WTC11 (cell line): ENCODE measurements at regions not wholly inside any gene's neighbourhood (a gene's known extent, or its start where the extent isn't known, plus 50 kb on each side); places are given as distances from the start of the nearest gene placed in this dataset.

Experiments used
- ATF2 ChIP-seq: sonication (generic); formaldehyde crosslinking; IDR thresholded peaks from 2 replicates; pipeline ENCODE4 v1.8.1; 2022; ENCODE audit warnings: low read depth, missing genetic modification reagents, borderline replicate concordance
- CTCF ChIP-seq: fragments of 200-600 bp; IDR thresholded peaks from 2 replicates; pipeline ENCODE4 v1.8.0; 2022; ENCODE audit warnings: antibody characterized with exemption
- OVOL2 ChIP-seq: fragments of 250-450 bp; sonication (Bioruptor Pico); IDR thresholded peaks from 2 replicates; pipeline ENCODE4 v1.9.0; 2021; ENCODE audit warnings: mild to moderate bottlenecking, borderline replicate concordance
- PRDM15 ChIP-seq: sonication (generic); formaldehyde crosslinking; IDR thresholded peaks from 2 replicates; pipeline ENCODE4 v1.8.0; 2022; ENCODE audit warnings: missing genetic modification reagents
- ZNF423 ChIP-seq: fragments of 250-450 bp; sonication (Bioruptor Pico); IDR thresholded peaks from 2 replicates; pipeline ENCODE4 v2.1.2; 2022; ENCODE audit warnings: mild to moderate bottlenecking, moderate library complexity
- TF ChIP-seq, protein P1 (sequence below): sonication (generic); formaldehyde crosslinking; IDR thresholded peaks from 2 replicates; pipeline ENCODE4 v1.8.0; 2022; ENCODE audit warnings: mild to moderate bottlenecking, missing genetic modification reagents
- TF ChIP-seq, protein P2 (sequence below): sonication (generic); formaldehyde crosslinking; IDR thresholded peaks from 2 replicates; pipeline ENCODE4 v1.8.0; 2023; ENCODE audit warnings: mild to moderate bottlenecking, missing genetic modification reagents

DNA sequence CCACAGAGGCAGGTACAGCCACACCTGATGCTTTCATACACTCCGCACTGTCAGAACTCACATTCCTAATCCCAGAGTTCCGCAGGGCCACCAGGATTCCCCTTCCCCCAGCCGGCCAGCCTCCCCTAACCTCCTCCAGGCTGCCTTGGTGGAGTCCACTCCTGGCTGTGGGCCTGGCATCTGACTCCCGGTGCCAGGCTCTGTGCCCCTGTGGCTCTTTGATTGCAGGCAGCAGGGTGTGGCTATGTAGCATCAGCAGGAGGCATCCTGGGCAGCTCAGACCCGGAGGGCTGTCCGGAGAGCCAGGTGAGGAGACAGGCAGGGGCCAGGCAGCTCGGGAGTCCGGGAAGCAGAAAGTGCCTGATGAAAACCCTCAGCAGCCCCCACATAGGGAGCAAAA lies 1432.9 kb downstream of the BRD1 start:
- no peak for TF ChIP-seq ZNF423
- no peak for TF ChIP-seq CTCF
- no peak for TF ChIP-seq ATF2 (CRISPR knock-in tag)
- TF ChIP-seq, protein P1, sequence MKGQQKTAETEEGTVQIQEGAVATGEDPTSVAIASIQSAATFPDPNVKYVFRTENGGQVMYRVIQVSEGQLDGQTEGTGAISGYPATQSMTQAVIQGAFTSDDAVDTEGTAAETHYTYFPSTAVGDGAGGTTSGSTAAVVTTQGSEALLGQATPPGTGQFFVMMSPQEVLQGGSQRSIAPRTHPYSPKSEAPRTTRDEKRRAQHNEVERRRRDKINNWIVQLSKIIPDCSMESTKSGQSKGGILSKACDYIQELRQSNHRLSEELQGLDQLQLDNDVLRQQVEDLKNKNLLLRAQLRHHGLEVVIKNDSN (CRISPR knock-in tag) = no peak
- TF ChIP-seq, protein P2, sequence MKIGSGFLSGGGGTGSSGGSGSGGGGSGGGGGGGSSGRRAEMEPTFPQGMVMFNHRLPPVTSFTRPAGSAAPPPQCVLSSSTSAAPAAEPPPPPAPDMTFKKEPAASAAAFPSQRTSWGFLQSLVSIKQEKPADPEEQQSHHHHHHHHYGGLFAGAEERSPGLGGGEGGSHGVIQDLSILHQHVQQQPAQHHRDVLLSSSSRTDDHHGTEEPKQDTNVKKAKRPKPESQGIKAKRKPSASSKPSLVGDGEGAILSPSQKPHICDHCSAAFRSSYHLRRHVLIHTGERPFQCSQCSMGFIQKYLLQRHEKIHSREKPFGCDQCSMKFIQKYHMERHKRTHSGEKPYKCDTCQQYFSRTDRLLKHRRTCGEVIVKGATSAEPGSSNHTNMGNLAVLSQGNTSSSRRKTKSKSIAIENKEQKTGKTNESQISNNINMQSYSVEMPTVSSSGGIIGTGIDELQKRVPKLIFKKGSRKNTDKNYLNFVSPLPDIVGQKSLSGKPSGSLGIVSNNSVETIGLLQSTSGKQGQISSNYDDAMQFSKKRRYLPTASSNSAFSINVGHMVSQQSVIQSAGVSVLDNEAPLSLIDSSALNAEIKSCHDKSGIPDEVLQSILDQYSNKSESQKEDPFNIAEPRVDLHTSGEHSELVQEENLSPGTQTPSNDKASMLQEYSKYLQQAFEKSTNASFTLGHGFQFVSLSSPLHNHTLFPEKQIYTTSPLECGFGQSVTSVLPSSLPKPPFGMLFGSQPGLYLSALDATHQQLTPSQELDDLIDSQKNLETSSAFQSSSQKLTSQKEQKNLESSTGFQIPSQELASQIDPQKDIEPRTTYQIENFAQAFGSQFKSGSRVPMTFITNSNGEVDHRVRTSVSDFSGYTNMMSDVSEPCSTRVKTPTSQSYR (CRISPR knock-in tag) = no peak
- no peak for TF ChIP-seq OVOL2 (CRISPR knock-in tag)
- TF ChIP-seq PRDM15 (CRISPR knock-in tag) = no peak
